ENCODE measurements at regions not wholly inside any gene's neighbourhood (a gene's known extent, or its start where the extent isn't known, plus 50 kb on each side); places are given as distances from the start of the nearest gene placed in this dataset.

GRCh38 chr12:63394349-63394748, 243.3 kb upstream of the AVPR1A start:
- H3K27me3 ChIP-seq (ENCODE audit: insufficient read depth, low read length): no peaks in the 10 kb centered on the region
- no peaks in the 10 kb centered on the region for H3F3A ChIP-seq (ENCODE audit: insufficient read depth, low read length)
- TF ChIP-seq EZH2 (IDR thresholded peaks at IDR 0.05; ENCODE audit: borderline replicate concordance, low read length): no peak
- no peak for TF ChIP-seq CTCF (IDR thresholded peaks at IDR 0.05; ENCODE audit: low read length)
- H4K20me1 ChIP-seq (ENCODE audit: insufficient read depth, low read length): no peaks in the 10 kb centered on the region
- no peaks in the 10 kb centered on the region for H3K9me2 ChIP-seq (ENCODE audit: low read depth, low read length)
- H3K9ac ChIP-seq (ENCODE audit: low read length): no peak overlapping the region
- no peak overlapping the region for H2AFZ ChIP-seq (ENCODE audit: low read length)
- no peak overlapping the region for H3K4me3 ChIP-seq (ENCODE audit: low read depth, low read length, poor library complexity, severe bottlenecking)
- H3K36me3 ChIP-seq (ENCODE audit: insufficient read depth, low read length): no peaks in the 10 kb centered on the region
- H3K9me3 ChIP-seq (ENCODE audit: low read length): no peaks in the 10 kb centered on the region
- H3K79me2 ChIP-seq (ENCODE audit: insufficient read depth, low read length): no peaks in the 10 kb centered on the region
- no peak overlapping the region for H3K27ac ChIP-seq (ENCODE audit: low read depth, low read length, poor library complexity, severe bottlenecking)
- H3K4me1 ChIP-seq (ENCODE audit: insufficient read depth, low read length, severe bottlenecking): no peaks in the 10 kb centered on the region
- H3K4me2 ChIP-seq (ENCODE audit: low read length): no peak overlapping the region

- H3K27ac ChIP-seq (ENCODE audit: low read depth, low read length, poor library complexity, severe bottlenecking): no peak overlapping the region
- no peaks in the 10 kb centered on the region for H3K9me2 ChIP-seq (ENCODE audit: low read depth, low read length)
- no peak for TF ChIP-seq CTCF (IDR thresholded peaks at IDR 0.05; ENCODE audit: low read length)
- TF ChIP-seq EZH2 (IDR thresholded peaks at IDR 0.05; ENCODE audit: borderline replicate concordance, low read length): no peak
- no peak overlapping the region for H3K9ac ChIP-seq (ENCODE audit: low read length)
- no peaks in the 10 kb centered on the region for H3K4me1 ChIP-seq (ENCODE audit: insufficient read depth, low read length, severe bottlenecking)
- no peaks in the 10 kb centered on the region for H3K27me3 ChIP-seq (ENCODE audit: insufficient read depth, low read length)
- H3K9me3 ChIP-seq (ENCODE audit: low read length): no peaks in the 10 kb centered on the region
- H3K36me3 ChIP-seq (ENCODE audit: insufficient read depth, low read length): no peaks in the 10 kb centered on the region
- H4K20me1 ChIP-seq (ENCODE audit: insufficient read depth, low read length): no peaks in the 10 kb centered on the region
- no peaks in the 10 kb centered on the region for H3F3A ChIP-seq (ENCODE audit: insufficient read depth, low read length)
- H3K79me2 ChIP-seq (ENCODE audit: insufficient read depth, low read length): no peaks in the 10 kb centered on the region
- H3K4me2 ChIP-seq (ENCODE audit: low read length): no peak overlapping the region
- H2AFZ ChIP-seq (ENCODE audit: low read length): no peak overlapping the region
- H3K4me3 ChIP-seq (ENCODE audit: low read depth, low read length, poor library complexity, severe bottlenecking): no peak overlapping the region
Measured at GRCh38 chr12:63389211-63389610, 238.2 kb upstream of the AVPR1A start.

GRCh38 chr12:63387771-63388170, 236.8 kb upstream of the AVPR1A start:
- no peaks in the 10 kb centered on the region for H3K27me3 ChIP-seq (ENCODE audit: insufficient read depth, low read length)
- no peaks in the 10 kb centered on the region for H3K36me3 ChIP-seq (ENCODE audit: insufficient read depth, low read length)
- H3K4me3 ChIP-seq (ENCODE audit: low read depth, low read length, poor library complexity, severe bottlenecking): no peak overlapping the region
- H3F3A ChIP-seq (ENCODE audit: insufficient read depth, low read length): no peaks in the 10 kb centered on the region
- H3K4me2 ChIP-seq (ENCODE audit: low read length): no peak overlapping the region
- no peaks in the 10 kb centered on the region for H3K4me1 ChIP-seq (ENCODE audit: insufficient read depth, low read length, severe bottlenecking)
- no peaks in the 10 kb centered on the region for H3K9me3 ChIP-seq (ENCODE audit: low read length)
- H3K79me2 ChIP-seq (ENCODE audit: insufficient read depth, low read length): no peaks in the 10 kb centered on the region
- no peak overlapping the region for H3K9ac ChIP-seq (ENCODE audit: low read length)
- no peak overlapping the region for H2AFZ ChIP-seq (ENCODE audit: low read length)
- H4K20me1 ChIP-seq (ENCODE audit: insufficient read depth, low read length): no peaks in the 10 kb centered on the region
- no peaks in the 10 kb centered on the region for H3K9me2 ChIP-seq (ENCODE audit: low read depth, low read length)
- no peak overlapping the region for H3K27ac ChIP-seq (ENCODE audit: low read depth, low read length, poor library complexity, severe bottlenecking)
- TF ChIP-seq EZH2 (IDR thresholded peaks at IDR 0.05; ENCODE audit: borderline replicate concordance, low read length): no peak
- no peak for TF ChIP-seq CTCF (IDR thresholded peaks at IDR 0.05; ENCODE audit: low read length)
